NOMO-1 treated with DMSO at 0.1 percent for 48 hours (cell line): ENCODE measurements at regions not wholly inside any gene's neighbourhood (a gene's known extent, or its start where the extent isn't known, plus 50 kb on each side); places are given as distances from the start of the nearest gene placed in this dataset.

Experiments used
- DNase-seq: peaks from one replicate; lab custom pipeline; 2025; ENCODE audit not compliant: unreplicated experiment; lab: John Stamatoyannopoulos, UW

DNA sequence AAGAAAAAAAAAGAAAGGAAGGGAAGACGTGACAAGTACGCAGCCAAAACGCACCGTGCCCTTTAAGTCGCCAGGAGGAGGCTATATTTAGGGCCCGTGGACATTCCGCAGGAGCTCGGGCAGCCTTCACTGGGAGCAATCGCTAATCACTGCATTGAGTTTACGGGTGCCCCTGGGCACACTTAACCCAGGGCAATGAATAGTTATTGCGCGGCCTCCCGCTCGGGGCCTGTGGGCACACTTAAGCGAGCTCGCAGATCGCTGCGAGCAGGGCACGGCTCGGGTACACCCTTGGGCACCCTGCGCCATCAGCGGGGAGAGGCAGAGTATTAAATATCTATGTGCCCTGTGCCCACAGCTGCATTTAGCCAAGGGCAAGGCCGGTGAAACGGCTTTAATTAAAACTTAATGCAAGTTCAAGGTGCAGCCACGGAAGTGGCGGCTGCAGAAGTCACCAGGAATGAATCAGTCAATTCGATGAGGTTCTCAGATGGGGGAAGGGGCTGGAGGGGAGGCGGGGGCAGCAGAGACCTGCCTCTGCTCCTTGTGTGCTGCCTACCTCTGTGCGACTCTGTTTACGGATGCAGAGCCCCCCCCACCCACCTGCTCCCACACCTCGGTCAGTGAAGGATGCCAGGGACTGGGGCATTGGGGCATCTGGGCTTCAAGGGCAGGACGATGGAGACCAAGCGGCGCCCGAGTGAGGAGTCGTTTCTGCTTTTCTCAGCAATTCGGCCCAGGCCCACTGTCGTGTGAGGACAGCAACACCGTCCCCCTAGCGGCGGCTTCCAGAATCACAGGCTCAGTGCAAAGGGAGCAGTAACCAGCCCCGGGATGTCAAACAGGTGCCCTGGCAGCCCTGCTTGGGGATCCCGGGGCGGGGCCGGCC, 51.8 kb upstream of the TARDBP start:
- peak; percentile 84 for DNase-seq

DNA sequence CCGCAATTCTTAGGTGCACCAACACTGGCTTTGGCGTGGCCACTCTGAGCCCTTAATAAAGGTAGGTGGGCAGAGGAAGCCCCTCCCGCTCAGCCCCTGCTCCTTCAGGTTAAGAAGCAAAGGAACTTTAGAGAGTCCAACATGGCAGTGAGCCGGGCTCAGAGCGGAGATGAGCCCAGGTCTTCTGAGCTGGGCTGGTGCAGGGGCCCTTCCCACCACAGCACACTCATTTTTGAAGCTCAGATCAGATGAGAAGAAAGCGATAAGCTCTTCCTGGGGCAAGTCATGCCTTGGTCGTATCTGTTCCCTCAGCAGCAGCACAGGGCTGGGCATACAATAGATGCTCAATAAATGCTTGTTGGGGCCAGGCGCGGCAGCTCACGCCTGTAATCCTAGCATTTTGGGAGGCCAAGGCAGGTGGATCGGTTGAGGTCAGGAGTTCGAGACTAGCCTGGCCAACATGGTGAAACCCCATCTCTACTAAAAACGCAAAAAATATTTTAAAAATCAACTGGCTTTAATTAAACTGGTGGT, 51.1 kb upstream of the TARDBP start:
- no peak for DNase-seq

DNA sequence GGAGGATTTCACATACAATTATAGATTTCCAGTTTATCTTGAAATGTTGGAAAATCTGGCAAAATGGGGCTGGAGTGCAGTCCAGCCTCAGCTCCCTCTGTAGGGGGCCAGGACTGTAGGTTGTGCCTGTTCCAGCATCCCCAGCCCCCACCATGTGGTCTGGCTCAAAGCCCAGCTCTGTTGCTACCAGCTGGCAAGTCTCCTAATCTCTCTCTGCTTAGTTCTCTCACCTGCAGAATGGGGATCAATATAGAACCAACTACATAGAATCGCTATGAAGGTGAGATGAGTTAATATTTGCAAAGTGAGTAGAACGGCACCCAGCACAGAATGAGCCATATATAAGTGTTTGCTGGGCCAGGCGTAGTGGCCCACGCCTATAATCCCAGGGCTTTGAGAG, 50.0 kb upstream of the TARDBP start:
- no peak for DNase-seq
